ENCODE measurements at regions not wholly inside any gene's neighbourhood (a gene's known extent, or its start where the extent isn't known, plus 50 kb on each side); places are given as distances from the start of the nearest gene placed in this dataset.

DNA sequence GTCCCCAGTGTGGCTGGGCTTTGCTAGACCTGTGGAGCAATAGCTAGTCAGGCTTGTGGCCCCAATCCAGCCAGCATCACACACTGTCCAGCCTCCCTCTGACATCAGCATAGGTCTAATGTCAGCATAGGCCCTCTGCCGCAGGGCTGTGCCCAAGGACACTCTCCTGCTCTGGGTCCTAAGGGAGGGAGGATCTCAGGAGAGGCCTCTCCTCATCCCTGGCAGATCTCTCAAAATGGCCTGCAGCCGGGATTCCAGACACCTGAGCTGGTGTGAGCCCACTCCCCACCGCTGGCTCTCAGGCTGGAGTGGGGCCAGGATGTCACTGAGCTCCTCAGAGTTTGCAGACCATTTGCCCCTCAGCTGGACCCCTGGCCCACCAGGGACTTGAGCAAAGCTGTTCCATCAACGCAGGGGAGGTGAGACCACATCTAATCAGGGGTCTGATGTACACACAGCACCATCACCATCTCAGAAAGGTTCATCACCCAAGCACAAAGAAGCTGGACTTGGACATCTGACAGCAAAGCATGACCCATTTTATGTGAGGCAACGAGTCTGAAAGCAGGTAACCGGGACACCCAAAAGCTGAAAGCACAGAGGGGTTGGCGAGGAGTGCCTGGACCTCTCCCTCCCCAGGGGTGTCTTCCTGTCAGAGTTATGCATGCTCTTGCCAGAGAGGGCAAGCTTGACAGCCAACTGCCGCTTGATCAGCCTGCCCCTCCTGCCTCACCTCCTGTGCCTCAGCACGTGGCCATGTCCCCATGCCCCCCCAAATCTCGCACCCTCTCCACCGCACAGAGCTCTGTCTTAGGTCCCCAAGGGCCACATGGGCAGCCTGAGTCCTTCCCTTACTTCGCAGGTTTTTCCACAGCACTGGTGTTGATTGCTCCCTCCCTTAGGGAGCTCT lies 69.7 kb upstream of the SEPTIN5 start:
- TF ChIP-seq FOXK1 (CRISPR knock-in tag; IDR thresholded peaks at IDR 0.05; ENCODE audit: borderline replicate concordance) (no peak), SUPT5H (IDR thresholded peaks at IDR 0.05) (no peak), ZNF174 (CRISPR knock-in tag; IDR thresholded peaks at IDR 0.05) (no peak), TAF1 (IDR thresholded peaks at IDR 0.05; ENCODE audit: control insufficient read depth, extremely low read depth, insufficient read depth, low read length, severe bottlenecking) (no peak), RCOR1 (IDR thresholded peaks at IDR 0.05; ENCODE audit: borderline replicate concordance in 1 of 2, low read depth in 2 of 2, low read length in 2 of 2) (no peak), JUN (IDR thresholded peaks at IDR 0.05; ENCODE audit: borderline replicate concordance, low read depth, low read length) (0 out of 2 replicates have a peak, but pooled peaks have one; percentile 6), JUN (CRISPR knock-in tag; IDR thresholded peaks at IDR 0.05; ENCODE audit: borderline replicate concordance) (no peak), ZFP1 (CRISPR knock-in tag; IDR thresholded peaks at IDR 0.05) (no peak; the same call in 1 of the 2 replicates), KLF6 (CRISPR knock-in tag; IDR thresholded peaks at IDR 0.05; ENCODE audit: borderline replicate concordance) (no peak)
- TF ChIP-seq, protein P1, sequence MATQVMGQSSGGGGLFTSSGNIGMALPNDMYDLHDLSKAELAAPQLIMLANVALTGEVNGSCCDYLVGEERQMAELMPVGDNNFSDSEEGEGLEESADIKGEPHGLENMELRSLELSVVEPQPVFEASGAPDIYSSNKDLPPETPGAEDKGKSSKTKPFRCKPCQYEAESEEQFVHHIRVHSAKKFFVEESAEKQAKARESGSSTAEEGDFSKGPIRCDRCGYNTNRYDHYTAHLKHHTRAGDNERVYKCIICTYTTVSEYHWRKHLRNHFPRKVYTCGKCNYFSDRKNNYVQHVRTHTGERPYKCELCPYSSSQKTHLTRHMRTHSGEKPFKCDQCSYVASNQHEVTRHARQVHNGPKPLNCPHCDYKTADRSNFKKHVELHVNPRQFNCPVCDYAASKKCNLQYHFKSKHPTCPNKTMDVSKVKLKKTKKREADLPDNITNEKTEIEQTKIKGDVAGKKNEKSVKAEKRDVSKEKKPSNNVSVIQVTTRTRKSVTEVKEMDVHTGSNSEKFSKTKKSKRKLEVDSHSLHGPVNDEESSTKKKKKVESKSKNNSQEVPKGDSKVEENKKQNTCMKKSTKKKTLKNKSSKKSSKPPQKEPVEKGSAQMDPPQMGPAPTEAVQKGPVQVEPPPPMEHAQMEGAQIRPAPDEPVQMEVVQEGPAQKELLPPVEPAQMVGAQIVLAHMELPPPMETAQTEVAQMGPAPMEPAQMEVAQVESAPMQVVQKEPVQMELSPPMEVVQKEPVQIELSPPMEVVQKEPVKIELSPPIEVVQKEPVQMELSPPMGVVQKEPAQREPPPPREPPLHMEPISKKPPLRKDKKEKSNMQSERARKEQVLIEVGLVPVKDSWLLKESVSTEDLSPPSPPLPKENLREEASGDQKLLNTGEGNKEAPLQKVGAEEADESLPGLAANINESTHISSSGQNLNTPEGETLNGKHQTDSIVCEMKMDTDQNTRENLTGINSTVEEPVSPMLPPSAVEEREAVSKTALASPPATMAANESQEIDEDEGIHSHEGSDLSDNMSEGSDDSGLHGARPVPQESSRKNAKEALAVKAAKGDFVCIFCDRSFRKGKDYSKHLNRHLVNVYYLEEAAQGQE (IDR thresholded peaks at IDR 0.05; ENCODE audit: borderline replicate concordance): no peak
- TF ChIP-seq, protein P1 (CRISPR knock-in tag; IDR thresholded peaks at IDR 0.05; ENCODE audit: low read depth): 0 out of 2 replicates have a peak, but pooled peaks have one; percentile 38
- TF ChIP-seq, protein P2, sequence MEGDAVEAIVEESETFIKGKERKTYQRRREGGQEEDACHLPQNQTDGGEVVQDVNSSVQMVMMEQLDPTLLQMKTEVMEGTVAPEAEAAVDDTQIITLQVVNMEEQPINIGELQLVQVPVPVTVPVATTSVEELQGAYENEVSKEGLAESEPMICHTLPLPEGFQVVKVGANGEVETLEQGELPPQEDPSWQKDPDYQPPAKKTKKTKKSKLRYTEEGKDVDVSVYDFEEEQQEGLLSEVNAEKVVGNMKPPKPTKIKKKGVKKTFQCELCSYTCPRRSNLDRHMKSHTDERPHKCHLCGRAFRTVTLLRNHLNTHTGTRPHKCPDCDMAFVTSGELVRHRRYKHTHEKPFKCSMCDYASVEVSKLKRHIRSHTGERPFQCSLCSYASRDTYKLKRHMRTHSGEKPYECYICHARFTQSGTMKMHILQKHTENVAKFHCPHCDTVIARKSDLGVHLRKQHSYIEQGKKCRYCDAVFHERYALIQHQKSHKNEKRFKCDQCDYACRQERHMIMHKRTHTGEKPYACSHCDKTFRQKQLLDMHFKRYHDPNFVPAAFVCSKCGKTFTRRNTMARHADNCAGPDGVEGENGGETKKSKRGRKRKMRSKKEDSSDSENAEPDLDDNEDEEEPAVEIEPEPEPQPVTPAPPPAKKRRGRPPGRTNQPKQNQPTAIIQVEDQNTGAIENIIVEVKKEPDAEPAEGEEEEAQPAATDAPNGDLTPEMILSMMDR (IDR thresholded peaks at IDR 0.05 in 2 of 3, conservative IDR thresholded peaks at IDR 0.05 in 1 of 3; ENCODE audit: insufficient read depth in 2 of 3, low read depth in 1 of 3, low read length in 3 of 3): peak in 1 of 3 experiments; percentile 15; a peak in 1 of 6 replicates
